PC-3 (cell line): ENCODE measurements at regions not wholly inside any gene's neighbourhood (a gene's known extent, or its start where the extent isn't known, plus 50 kb on each side); places are given as distances from the start of the nearest gene placed in this dataset.

Source experiments
- ATAC-seq: fragments of 200-7000 bp; cut with Tn5 transposase; 2 replicates; pipeline ENCODE4 v1.9.1; 2020; ENCODE audit warnings: mild to moderate bottlenecking, moderate library complexity
- BruUV-seq: library from RNA; stranded (reverse); fragments of 400-500 nt; replicated peaks from 2 replicates; lab custom pipeline; 2021; lab: Mats Ljungman, UMichigan
- CTCF ChIA-PET: fragments of 300-600 bp; sonication (Branson Sonifier 250); formaldehyde crosslinking; loops from one replicate; lab custom pipeline; 2022; ENCODE audit warnings: antibody characterized with exemption; lab: Charles Lee
- POLR2A ChIA-PET: fragments of 300-600 bp; sonication (Branson Sonifier 250); formaldehyde crosslinking; loops from one replicate; lab custom pipeline; 2022; ENCODE audit warnings: antibody characterized with exemption; ENCODE audit not compliant: unreplicated experiment; lab: Charles Lee
- DNase-seq: peaks from one replicate; pipeline ENCODE4 v3.0.0-alpha.2; 2015
- H2AFZ ChIP-seq: fragments of 300-600 bp; sonication (generic); 2 replicates; pipeline ENCODE4 v1.6.0; 2016; ENCODE audit warnings: antibody characterized with exemption, low read length
- H3F3A ChIP-seq: fragments of 300-600 bp; sonication (generic); one replicate; pipeline ENCODE4 v1.6.0; 2017; ENCODE audit warnings: antibody characterized with exemption, low read length, control low read depth, mild to moderate bottlenecking; ENCODE audit not compliant: unreplicated experiment
- H3K27ac ChIP-seq: fragments of 300-600 bp; sonication (generic); 2 replicates; pipeline ENCODE4 v1.5.1; 2016; ENCODE audit warnings: mild to moderate bottlenecking, low read length
- H3K27me3 ChIP-seq: fragments of 300-600 bp; sonication (generic); 2 replicates; pipeline ENCODE4 v1.6.1; 2016; ENCODE audit warnings: low read length, mixed read lengths
- H3K36me3 ChIP-seq: fragments of 300-600 bp; sonication (generic); 2 replicates; pipeline ENCODE4 v1.6.1; 2016; ENCODE audit warnings: low read depth, mixed run types, low read length, mixed read lengths
- H3K4me1 ChIP-seq: fragments of 300-600 bp; sonication (generic); 2 replicates; pipeline ENCODE4 v1.5.1; 2016; ENCODE audit warnings: low read length; ENCODE audit not compliant: insufficient read depth
- H3K4me2 ChIP-seq: fragments of 300-600 bp; sonication (generic); 2 replicates; pipeline ENCODE4 v1.6.0; 2016; ENCODE audit warnings: low read length
- H3K4me3 ChIP-seq: fragments of 300-600 bp; sonication (generic); 2 replicates; pipeline ENCODE4 v1.5.1; 2016; ENCODE audit warnings: mild to moderate bottlenecking, low read length, mixed read lengths
- H3K79me2 ChIP-seq: fragments of 300-600 bp; sonication (generic); 2 replicates; pipeline ENCODE4 v1.6.1; 2017; ENCODE audit warnings: low read length, mixed read lengths
- H3K9ac ChIP-seq: fragments of 300-600 bp; sonication (generic); 2 replicates; pipeline ENCODE4 v1.6.0; 2016; ENCODE audit warnings: mild to moderate bottlenecking, low read length
- H3K9me2 ChIP-seq: fragments of 300-600 bp; sonication (generic); replicated peaks from 2 replicates; pipeline ENCODE4 v1.6.1; 2016; ENCODE audit warnings: mixed run types, low read length, mixed read lengths
- H3K9me3 ChIP-seq: fragments of 300-600 bp; sonication (generic); 2 replicates; pipeline ENCODE4 v1.6.1; 2016; ENCODE audit warnings: low read length, mixed read lengths
- H4K20me1 ChIP-seq: fragments of 300-600 bp; sonication (generic); 2 replicates; pipeline ENCODE4 v1.6.1; 2016; ENCODE audit warnings: low read length, mixed read lengths
- EZH2 ChIP-seq: fragments of 300-600 bp; sonication (generic); IDR thresholded peaks from one replicate; pipeline ENCODE4 v1.6.1; 2017; ENCODE audit warnings: antibody characterized with exemption, mild to moderate bottlenecking, low read length; ENCODE audit not compliant: unreplicated experiment
- EZH2phosphoT487 ChIP-seq: fragments of 300-600 bp; sonication (generic); IDR thresholded peaks from 2 replicates; pipeline ENCODE4 v1.6.1; 2018; ENCODE audit warnings: mild to moderate bottlenecking, antibody characterized with exemption, low read length, borderline replicate concordance
- intact Hi-C: fragments of 100-400 bp; cut with micrococcal nuclease; formaldehyde crosslinking; loops from 2 replicates; pipeline ENCODE4 v1.9.0; 2023
- TF ChIP-seq, protein P1 (sequence below): fragments of 300-600 bp; sonication (generic); conservative IDR thresholded peaks from 2 replicates; pipeline ENCODE4 v1.5.1; 2017; ENCODE audit warnings: antibody characterized with exemption, low read depth, mild to moderate bottlenecking, low read length

DNA sequence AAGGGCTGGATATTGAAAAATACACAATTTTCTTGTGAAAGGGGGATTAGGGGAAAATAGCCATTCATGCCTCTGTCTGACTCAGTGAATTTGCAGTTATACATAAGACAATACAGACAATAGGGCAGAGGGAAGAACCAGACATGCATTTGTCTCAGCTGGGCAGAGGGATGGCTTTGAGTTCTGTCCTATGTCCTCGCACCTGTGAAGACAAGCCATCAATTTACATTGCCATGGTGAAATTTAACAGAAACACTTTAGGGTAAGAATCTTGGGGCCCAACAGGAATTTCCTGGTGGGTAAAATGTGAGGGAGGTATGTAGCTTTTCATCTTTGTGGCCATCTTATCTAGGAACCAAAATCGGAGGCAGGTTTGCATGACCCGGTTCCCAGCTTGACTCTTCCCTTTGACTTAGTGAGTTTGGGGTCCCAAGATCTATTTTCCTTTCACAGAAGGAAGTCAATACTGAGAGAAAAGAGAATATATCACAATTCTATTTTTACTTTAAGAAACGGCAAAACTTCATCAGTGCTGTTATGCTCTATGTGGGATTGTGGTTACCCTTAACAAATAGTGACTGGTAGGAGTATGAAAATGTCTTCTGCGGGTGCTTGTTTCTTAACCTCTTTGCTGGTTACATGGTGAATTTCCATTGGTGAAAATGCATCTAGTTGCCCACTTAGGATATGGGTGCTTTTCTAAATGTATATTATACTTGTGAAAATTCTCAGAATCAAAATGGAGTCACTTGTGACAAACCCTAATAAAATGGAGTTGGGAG, 221.8 kb downstream of the SPP2 start:
- peaks cover 9% of the 10 kb centered on the region for H3K4me1 ChIP-seq
- ATAC-seq (no peak), DNase-seq (no peak)
- no peaks in the 10 kb centered on the region for H3K36me3 ChIP-seq
- H3F3A ChIP-seq, result no peaks in the 10 kb centered on the region
- CTCF ChIA-PET, result no interaction called here
- no peak overlapping the region for H3K27ac ChIP-seq
- no peaks in the 10 kb centered on the region for H4K20me1 ChIP-seq
- BruUV-seq, result no TSS peak
- H3K4me2 ChIP-seq, result no peak overlapping the region
- TF ChIP-seq EZH2 (no peak), EZH2phosphoT487 (no peak)
- TF ChIP-seq, protein P1, sequence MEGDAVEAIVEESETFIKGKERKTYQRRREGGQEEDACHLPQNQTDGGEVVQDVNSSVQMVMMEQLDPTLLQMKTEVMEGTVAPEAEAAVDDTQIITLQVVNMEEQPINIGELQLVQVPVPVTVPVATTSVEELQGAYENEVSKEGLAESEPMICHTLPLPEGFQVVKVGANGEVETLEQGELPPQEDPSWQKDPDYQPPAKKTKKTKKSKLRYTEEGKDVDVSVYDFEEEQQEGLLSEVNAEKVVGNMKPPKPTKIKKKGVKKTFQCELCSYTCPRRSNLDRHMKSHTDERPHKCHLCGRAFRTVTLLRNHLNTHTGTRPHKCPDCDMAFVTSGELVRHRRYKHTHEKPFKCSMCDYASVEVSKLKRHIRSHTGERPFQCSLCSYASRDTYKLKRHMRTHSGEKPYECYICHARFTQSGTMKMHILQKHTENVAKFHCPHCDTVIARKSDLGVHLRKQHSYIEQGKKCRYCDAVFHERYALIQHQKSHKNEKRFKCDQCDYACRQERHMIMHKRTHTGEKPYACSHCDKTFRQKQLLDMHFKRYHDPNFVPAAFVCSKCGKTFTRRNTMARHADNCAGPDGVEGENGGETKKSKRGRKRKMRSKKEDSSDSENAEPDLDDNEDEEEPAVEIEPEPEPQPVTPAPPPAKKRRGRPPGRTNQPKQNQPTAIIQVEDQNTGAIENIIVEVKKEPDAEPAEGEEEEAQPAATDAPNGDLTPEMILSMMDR, result no peak
- POLR2A ChIA-PET, result no interaction called here
- intact Hi-C loops, result no loop called here
- H3K9me3 ChIP-seq, result no peaks in the 10 kb centered on the region
- no peak overlapping the region for H2AFZ ChIP-seq
- no peak overlapping the region for H3K4me3 ChIP-seq
- no peaks in the 10 kb centered on the region for H3K9me2 ChIP-seq
- no peak overlapping the region for H3K9ac ChIP-seq
- H3K27me3 ChIP-seq, result no peaks in the 10 kb centered on the region
- H3K79me2 ChIP-seq, result no peaks in the 10 kb centered on the region

DNA sequence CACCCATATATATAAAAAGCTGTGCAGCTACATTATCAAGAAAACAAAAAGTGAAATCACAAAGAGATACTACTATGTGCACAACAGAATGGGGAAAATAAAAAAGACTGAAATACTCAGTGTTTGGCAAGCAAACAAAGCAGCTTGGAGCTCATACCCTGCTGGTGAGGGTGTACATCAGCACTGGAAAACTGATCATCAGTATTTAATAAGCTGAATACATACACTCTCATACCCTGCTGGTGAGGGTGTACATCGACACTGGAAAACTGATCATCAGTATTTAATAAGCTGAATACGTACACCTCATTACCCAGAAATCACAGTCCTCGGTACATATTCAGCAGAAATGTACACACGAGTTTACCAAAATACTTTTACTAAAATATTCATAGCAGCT, 220.8 kb downstream of the SPP2 start:
- intact Hi-C loops, result no loop called here
- H3K79me2 ChIP-seq, result no peaks in the 10 kb centered on the region
- H2AFZ ChIP-seq, result no peak overlapping the region
- no peaks in the 10 kb centered on the region for H3K36me3 ChIP-seq
- peaks cover 9% of the 10 kb centered on the region for H3K4me1 ChIP-seq
- H3K9me2 ChIP-seq, result no peaks in the 10 kb centered on the region
- no peaks in the 10 kb centered on the region for H3K9me3 ChIP-seq
- BruUV-seq, result no TSS peak
- H3K9ac ChIP-seq, result no peak overlapping the region
- no peak for TF ChIP-seq EZH2
- TF ChIP-seq, protein P1, result no peak
- no peak for TF ChIP-seq EZH2phosphoT487
- DNase-seq (no peak), ATAC-seq (peak; percentile 31; the same call in 1 of the 2 replicates)
- no peak overlapping the region for H3K4me2 ChIP-seq
- no peaks in the 10 kb centered on the region for H4K20me1 ChIP-seq
- no peak overlapping the region for H3K27ac ChIP-seq
- no peak overlapping the region for H3K4me3 ChIP-seq
- ChIA-PET POLR2A (no interaction called here), CTCF (interaction anchor here (0.7 kb wide), 1 partner anchor 124 kb away, joined by 5 read pairs; no protein-coding TSS in a partner anchor)
- no peaks in the 10 kb centered on the region for H3K27me3 ChIP-seq
- H3F3A ChIP-seq, result no peaks in the 10 kb centered on the region

DNA sequence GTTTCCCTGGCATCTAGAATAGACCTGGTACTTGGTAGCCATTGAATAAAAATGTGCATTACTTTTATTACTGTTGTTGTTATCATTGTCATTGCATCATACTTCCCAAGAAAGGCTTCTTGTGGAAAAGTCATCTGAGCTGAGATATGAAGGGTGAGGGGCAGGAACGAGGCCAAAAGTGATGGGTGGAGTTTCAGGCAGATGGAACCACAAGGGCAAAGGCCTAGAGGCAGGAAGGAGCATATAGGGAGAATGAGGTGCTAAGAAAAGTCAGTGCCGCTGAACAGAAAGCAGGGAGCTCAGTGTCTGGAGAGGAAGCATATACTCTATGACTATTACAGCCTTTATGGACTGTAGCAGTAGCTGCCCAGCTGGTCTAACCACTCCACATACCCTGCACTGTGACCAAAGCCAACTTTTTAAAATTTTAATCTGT, 219.3 kb downstream of the SPP2 start:
- Histone ChIP-seq H3K9me2 (no peaks in the 10 kb centered on the region), H3K27me3 (no peaks in the 10 kb centered on the region), H3K4me2 (peak overlapping the region; percentile 41; the same call in 1 of the 2 replicates), H4K20me1 (no peaks in the 10 kb centered on the region), H3K9me3 (no peaks in the 10 kb centered on the region), H3K27ac (no peak overlapping the region), H3K79me2 (no peaks in the 10 kb centered on the region), H3K4me3 (no peak overlapping the region), H3F3A (no peaks in the 10 kb centered on the region), H3K4me1 (peaks cover 9% of the 10 kb centered on the region), H3K36me3 (no peaks in the 10 kb centered on the region), H2AFZ (no peak overlapping the region), H3K9ac (no peak overlapping the region)
- intact Hi-C loops, result no loop called here
- ChIA-PET CTCF (no interaction called here), POLR2A (no interaction called here)
- DNase-seq (peak; percentile 42), ATAC-seq (peak; percentile 31)
- TF ChIP-seq, protein P1, result no peak
- no peak for TF ChIP-seq EZH2
- TF ChIP-seq EZH2phosphoT487, result no peak
- BruUV-seq, result no TSS peak
